Caco-2 (cell line): ENCODE measurements at regions not wholly inside any gene's neighbourhood (a gene's known extent, or its start where the extent isn't known, plus 50 kb on each side); places are given as distances from the start of the nearest gene placed in this dataset.

Experiments used
- BruUV-seq: library from RNA; stranded (reverse); fragments of 400-500 nt; replicated peaks from 2 replicates; lab custom pipeline; 2021; lab: Mats Ljungman, UMichigan
- CTCF ChIA-PET: fragments of 300-600 bp; sonication (Branson Sonifier 250); formaldehyde crosslinking; loops from one replicate; lab custom pipeline; 2022; ENCODE audit warnings: antibody characterized with exemption; lab: Charles Lee
- POLR2A ChIA-PET: fragments of 300-600 bp; sonication (Branson Sonifier 250); formaldehyde crosslinking; loops from one replicate; lab custom pipeline; 2022; ENCODE audit warnings: antibody characterized with exemption; lab: Charles Lee
- DNase-seq, 2 experiments: peaks; one replicate each; pipeline versions ENCODE4 v3.0.0 to v3.0.0-alpha.2; 2020 to 2022
- H3K27me3 ChIP-seq: replicated peaks from 2 replicates; pipeline ENCODE4 v1.6.0; 2011; ENCODE audit warnings: low read length; ENCODE audit not compliant: control insufficient read depth, insufficient read depth
- H3K36me3 ChIP-seq: 2 replicates; pipeline ENCODE4 v1.5.1; 2011; ENCODE audit warnings: low read length; ENCODE audit not compliant: control insufficient read depth, insufficient read depth
- H3K4me1 ChIP-seq: fragments of 250-450 bp; sonication (Bioruptor Pico); 2 replicates; pipeline ENCODE4 v1.5.1; 2020; ENCODE audit warnings: mild to moderate bottlenecking
- H3K4me3 ChIP-seq: 2 replicates; pipeline ENCODE4 v1.5.1; 2011; ENCODE audit warnings: low read depth, mild to moderate bottlenecking, control low read depth, low read length
- H3K9me3 ChIP-seq: fragments of 250-450 bp; sonication (Bioruptor Pico); 2 replicates; pipeline ENCODE4 v1.5.1; 2020; ENCODE audit warnings: mild to moderate bottlenecking, moderate library complexity
- H3K27ac Mint-ChIP-seq: one replicate; pipeline ENCODE4 v1.8.0; 2022; ENCODE audit warnings: mixed read lengths; ENCODE audit not compliant: unreplicated experiment
- H3K27me3 Mint-ChIP-seq: one replicate; pipeline ENCODE4 v1.8.0; 2022; ENCODE audit warnings: mixed read lengths; ENCODE audit not compliant: insufficient read depth, unreplicated experiment
- H3K36me3 Mint-ChIP-seq: one replicate; pipeline ENCODE4 v1.8.0; 2022; ENCODE audit warnings: mild to moderate bottlenecking, mixed read lengths; ENCODE audit not compliant: insufficient read depth, unreplicated experiment
- H3K4me1 Mint-ChIP-seq: one replicate; pipeline ENCODE4 v1.8.0; 2022; ENCODE audit warnings: low read depth, mixed read lengths; ENCODE audit not compliant: unreplicated experiment
- H3K4me3 Mint-ChIP-seq: one replicate; pipeline ENCODE4 v1.8.0; 2022; ENCODE audit warnings: mild to moderate bottlenecking, moderate library complexity, mixed read lengths; ENCODE audit not compliant: unreplicated experiment
- H3K9me3 Mint-ChIP-seq: one replicate; pipeline ENCODE4 v1.8.0; 2022; ENCODE audit warnings: mixed read lengths; ENCODE audit not compliant: unreplicated experiment
- CTCF ChIP-seq, 2 experiments: fragments of 200-600 bp in 1 of 2; IDR thresholded peaks; 1 replicate in 1 of 2; 2 replicates in 1 of 2; pipeline versions ENCODE4 v1.5.1 to v1.8.0; 2011 to 2022; ENCODE audit warnings: antibody characterized with exemption in 1 of 2, control low read depth in 1 of 2, inconsistent platforms in 1 of 2, low read depth in 1 of 2, low read length in 1 of 2, mild to moderate bottlenecking in 1 of 2, moderate library complexity in 1 of 2; ENCODE audit not compliant: insufficient read depth in 1 of 2, severe bottlenecking in 1 of 2, unreplicated experiment in 1 of 2
- intact Hi-C: fragments of 100-400 bp; cut with micrococcal nuclease; formaldehyde crosslinking; loops from one replicate; pipeline ENCODE4 v1.10.0; 2022; ENCODE audit not compliant: unreplicated experiment

GRCh38 chr6:22221630-22222029 lies 75.2 kb downstream of the PRL start:
- no TSS peak for BruUV-seq
- H3K36me3 Mint-ChIP-seq, result no peaks in the 10 kb centered on the region
- no peaks in the 10 kb centered on the region for H3K9me3 Mint-ChIP-seq
- intact Hi-C loops, result no loop called here
- no peak overlapping the region for H3K27ac Mint-ChIP-seq
- TF ChIP-seq CTCF (IDR thresholded peaks at IDR 0.05; ENCODE audit: insufficient read depth in 1 of 2, low read depth in 1 of 2, low read length in 1 of 2, severe bottlenecking in 1 of 2, unreplicated experiment in 1 of 2), result no peak
- Histone ChIP-seq H3K36me3 (no peaks in the 10 kb centered on the region), H3K27me3 (no peaks in the 10 kb centered on the region), H3K4me3 (no peak overlapping the region), H3K9me3 (no peaks in the 10 kb centered on the region), H3K4me1 (no peaks in the 10 kb centered on the region)
- POLR2A ChIA-PET, result no interaction called here
- no peak overlapping the region for H3K4me3 Mint-ChIP-seq
- no peaks in the 10 kb centered on the region for H3K4me1 Mint-ChIP-seq
- CTCF ChIA-PET, result no interaction called here
- no peak for DNase-seq
- no peaks in the 10 kb centered on the region for H3K27me3 Mint-ChIP-seq

GRCh38 chr6:22222469-22222868 lies 74.4 kb downstream of the PRL start:
- Mint-ChIP-seq H3K9me3 (no peaks in the 10 kb centered on the region), H3K4me3 (no peak overlapping the region), H3K4me1 (no peaks in the 10 kb centered on the region), H3K27ac (no peak overlapping the region), H3K27me3 (no peaks in the 10 kb centered on the region), H3K36me3 (no peaks in the 10 kb centered on the region)
- no TSS peak for BruUV-seq
- H3K36me3 ChIP-seq, result no peaks in the 10 kb centered on the region
- intact Hi-C loops, result no loop called here
- no peaks in the 10 kb centered on the region for H3K9me3 ChIP-seq
- no peak for TF ChIP-seq CTCF (IDR thresholded peaks at IDR 0.05; ENCODE audit: insufficient read depth in 1 of 2, low read depth in 1 of 2, low read length in 1 of 2, severe bottlenecking in 1 of 2, unreplicated experiment in 1 of 2)
- H3K4me1 ChIP-seq, result no peaks in the 10 kb centered on the region
- ChIA-PET CTCF (no interaction called here), POLR2A (no interaction called here)
- DNase-seq, result no peak
- no peak overlapping the region for H3K4me3 ChIP-seq
- H3K27me3 ChIP-seq, result no peaks in the 10 kb centered on the region

GRCh38 chr6:22227824-22228610 lies 68.8 kb downstream of the PRL start:
- POLR2A ChIA-PET, result no interaction called here
- H3K27me3 Mint-ChIP-seq, result no peaks in the 10 kb centered on the region
- Histone ChIP-seq H3K27me3 (no peaks in the 10 kb centered on the region), H3K4me3 (no peak overlapping the region), H3K36me3 (no peaks in the 10 kb centered on the region), H3K4me1 (no peaks in the 10 kb centered on the region), H3K9me3 (no peaks in the 10 kb centered on the region)
- no peaks in the 10 kb centered on the region for H3K4me1 Mint-ChIP-seq
- no peak for TF ChIP-seq CTCF (IDR thresholded peaks at IDR 0.05; ENCODE audit: insufficient read depth in 1 of 2, low read depth in 1 of 2, low read length in 1 of 2, severe bottlenecking in 1 of 2, unreplicated experiment in 1 of 2)
- no peak for DNase-seq
- no peak overlapping the region for H3K4me3 Mint-ChIP-seq
- no peaks in the 10 kb centered on the region for H3K36me3 Mint-ChIP-seq
- no peaks in the 10 kb centered on the region for H3K9me3 Mint-ChIP-seq
- no peak overlapping the region for H3K27ac Mint-ChIP-seq
- intact Hi-C loops, result no loop called here
- CTCF ChIA-PET, result no interaction called here
- BruUV-seq, result no TSS peak
